ENCODE measurements at regions not wholly inside any gene's neighbourhood (a gene's known extent, or its start where the extent isn't known, plus 50 kb on each side); places are given as distances from the start of the nearest gene placed in this dataset.

DNA sequence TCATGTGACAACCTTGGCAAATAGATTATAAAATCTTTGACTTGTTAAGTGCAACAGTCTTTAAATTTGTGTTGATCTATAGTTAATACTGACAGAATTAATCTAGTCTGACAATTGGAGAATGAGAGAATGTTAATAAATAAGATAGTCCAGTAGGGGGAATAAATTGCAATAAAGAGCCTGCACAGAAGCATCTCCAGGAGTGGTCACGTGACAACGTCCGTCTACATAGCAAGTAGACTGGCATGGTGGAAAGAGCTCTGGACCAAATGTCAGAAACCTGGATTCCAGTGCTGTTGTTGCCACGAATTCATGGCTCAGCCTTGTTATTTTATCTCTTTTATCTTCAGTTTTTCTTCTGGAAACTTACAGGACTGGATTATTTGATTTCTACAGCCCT lies 436.5 kb downstream of the RAB28 start:
- DNase-seq (ENCODE audit: low spot score) = no peak

DNA sequence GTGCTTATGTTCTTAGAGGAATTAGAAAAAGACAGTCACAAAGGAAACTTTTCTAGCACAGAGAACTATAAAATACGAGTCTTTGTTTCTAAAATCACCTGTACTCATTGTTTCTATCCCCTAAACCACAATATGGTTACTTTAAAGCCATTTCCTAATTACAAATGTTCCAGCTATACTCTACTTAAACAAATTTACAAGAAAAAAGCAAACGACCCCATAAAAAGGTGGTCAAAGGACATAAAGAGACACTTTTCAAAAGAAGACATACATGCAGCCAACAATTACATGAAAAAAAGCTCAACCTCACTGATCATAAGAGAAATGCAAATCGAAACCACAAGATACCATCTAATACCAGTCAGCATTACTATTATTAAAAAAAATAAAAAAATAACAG lies 447.3 kb downstream of the RAB28 start:
- DNase-seq (ENCODE audit: low spot score) = no peak

GRCh38 chr4:13032936-13033335 lies 451.2 kb downstream of the RAB28 start:
- DNase-seq (ENCODE audit: low spot score) = no peak

- no peak for DNase-seq (ENCODE audit: low spot score)
Observed at GRCh38 chr4:13024147-13025105, 459.7 kb downstream of the RAB28 start.

DNA sequence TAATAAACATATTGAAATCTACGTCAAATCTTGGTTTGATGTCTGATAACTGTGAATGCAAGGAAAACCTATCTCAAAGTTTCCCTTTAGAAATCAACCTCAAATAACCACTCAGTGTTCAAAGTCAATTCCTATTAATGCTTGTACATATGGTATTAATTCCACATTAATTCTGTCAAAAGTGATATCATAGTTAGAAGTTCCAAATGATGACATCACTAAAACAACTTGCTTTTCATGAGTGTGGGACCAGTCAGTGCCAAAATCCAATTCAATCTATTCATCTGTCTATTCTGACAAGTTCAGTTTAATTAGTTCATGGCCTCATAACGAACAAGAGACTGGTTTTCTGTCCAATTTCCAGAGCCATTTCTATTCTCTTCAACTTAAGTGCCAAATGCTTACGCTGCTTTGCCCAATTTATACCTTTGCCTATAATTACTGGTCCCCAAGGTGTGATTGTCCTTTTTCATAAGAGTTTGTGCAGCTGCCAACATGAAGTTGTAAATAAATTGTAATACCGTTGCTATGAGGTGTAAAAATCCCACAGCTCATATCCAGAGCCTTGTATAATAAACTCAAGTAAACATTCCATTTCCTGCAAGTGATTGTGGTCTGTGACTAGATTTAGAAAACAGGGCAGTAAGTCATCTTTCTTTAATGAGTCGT lies 476.2 kb downstream of the RAB28 start:
- no peak for DNase-seq (ENCODE audit: low spot score)

DNA sequence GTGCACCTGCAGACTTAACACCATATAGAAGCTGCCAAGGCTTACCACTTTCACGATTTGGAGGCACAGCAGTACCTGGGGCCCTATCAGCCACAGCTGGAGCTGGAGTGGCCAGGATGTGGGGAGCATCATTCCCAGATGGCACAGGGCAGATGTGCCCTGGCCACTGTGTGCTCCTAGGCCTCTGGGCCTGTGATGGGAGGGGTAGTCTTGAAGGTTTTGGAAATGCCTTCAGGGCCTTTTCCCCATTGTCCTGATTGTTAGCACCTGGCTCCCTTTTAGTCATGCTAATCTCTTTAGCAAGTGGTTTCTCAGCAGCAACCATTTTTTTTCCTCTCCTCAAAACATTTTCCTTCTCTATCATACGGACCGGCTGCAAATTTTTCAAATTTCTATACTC lies 490.2 kb downstream of the RAB28 start:
- DNase-seq (ENCODE audit: low spot score) = no peak

DNA sequence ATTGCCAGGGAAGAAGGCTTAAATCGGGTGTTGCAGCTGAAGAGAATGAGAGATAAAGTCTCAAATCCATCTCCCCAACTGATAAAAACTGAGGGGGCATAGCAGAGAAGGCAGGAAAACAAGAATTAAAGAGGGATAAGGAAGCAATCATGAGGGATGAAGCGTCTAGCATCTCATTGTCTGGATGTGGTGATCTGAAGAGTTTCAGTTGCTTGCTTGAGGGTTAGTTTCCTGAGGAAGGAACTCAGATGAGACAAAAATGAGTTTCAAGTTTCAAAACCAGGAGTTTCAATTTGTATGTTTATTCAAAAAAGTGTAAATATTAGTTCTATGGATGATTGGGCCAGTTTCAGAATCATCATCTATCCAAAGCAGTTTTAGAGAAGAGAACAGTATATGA lies 496.9 kb downstream of the RAB28 start:
- DNase-seq (ENCODE audit: low spot score) = no peak

GRCh38 chr4:12979797-12980196 lies 504.3 kb downstream of the RAB28 start:
- no peak for DNase-seq (ENCODE audit: low spot score)

DNA sequence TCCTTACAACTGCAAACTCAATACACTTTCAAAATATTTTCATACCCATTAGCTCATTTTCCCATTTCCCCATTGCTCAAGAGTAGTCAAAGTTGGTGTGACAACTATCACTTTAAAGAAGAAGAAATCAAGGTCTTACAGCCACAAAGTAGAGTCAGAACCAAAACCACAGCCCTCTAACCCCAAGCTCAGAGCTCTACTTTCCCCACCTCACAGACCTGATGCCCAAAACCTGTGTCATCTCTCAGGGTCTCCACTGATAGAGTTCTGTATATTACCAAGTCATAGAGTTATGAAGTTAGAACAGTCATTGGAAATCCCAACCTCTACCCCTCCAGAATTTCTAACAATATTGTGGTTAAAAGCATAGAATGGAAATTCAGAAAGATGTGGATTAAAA lies 505.8 kb downstream of the RAB28 start:
- no peak for DNase-seq (ENCODE audit: low spot score)

DNA sequence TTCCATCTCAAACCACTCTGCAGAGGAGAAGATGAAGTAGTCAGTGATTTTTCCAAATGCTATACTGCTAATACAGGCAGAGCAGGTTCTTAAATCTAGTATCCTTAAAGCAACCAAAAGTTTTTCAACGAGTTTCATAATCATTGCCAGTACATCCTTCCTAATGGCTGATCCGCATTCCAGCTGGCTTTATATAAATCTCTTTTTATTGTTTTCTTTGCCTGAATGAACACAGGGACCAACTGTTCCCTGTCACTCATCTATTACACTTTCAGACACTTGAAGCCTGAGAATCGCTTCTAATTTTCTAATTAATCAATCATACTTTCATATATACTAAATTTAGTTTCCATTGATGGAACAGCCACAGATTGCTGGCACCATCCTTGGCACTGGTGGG lies 508.6 kb downstream of the RAB28 start:
- DNase-seq (ENCODE audit: low spot score) = no peak

DNA sequence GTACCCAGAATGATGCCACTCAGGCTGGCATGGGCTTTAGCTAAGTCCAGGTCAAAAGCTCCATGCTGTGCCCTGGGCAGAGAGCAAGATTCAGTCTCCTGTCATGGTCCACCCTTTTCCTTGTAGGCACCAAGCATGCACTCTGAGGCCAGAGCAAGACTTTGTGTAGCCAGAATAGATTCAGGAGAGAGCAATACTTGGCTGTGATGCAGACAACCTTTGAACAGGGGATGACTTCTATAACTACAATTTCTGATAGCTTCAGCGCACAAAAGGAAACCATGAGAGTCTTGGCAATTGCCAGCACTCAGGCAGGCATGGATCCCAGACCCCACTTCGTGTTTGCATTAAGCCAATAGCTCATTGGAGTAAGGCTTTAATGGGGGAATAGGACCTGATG lies 510.6 kb downstream of the RAB28 start:
- no peak for DNase-seq (ENCODE audit: low spot score)

- no peak for DNase-seq (ENCODE audit: low spot score)
Observed at GRCh38 chr4:12968345-12968744, 515.8 kb downstream of the RAB28 start.

- DNase-seq (ENCODE audit: low spot score) = no peak
Observed at GRCh38 chr4:12966726-12967125, 517.4 kb downstream of the RAB28 start.

DNA sequence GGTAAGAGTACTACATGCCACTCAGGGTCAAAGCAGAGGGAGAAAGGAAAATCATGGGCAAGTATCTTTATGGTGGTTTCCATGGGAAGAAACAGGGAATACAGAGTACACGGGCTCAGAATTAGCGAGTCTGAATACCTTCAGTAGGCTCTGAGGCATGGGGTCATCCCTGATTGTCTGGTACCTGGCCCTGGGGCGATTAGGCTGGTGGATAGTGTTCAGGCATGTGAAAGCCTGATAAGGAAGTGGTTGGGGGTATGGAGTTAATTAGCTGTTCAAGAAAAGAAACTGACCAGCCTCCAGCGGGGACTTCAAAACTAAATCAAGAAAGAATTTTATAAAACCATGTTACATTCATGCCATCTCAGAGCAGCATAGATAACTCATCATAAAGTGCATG lies 518.8 kb downstream of the RAB28 start:
- DNase-seq (ENCODE audit: low spot score) = no peak

GRCh38 chr4:12963912-12964311 lies 520.2 kb downstream of the RAB28 start:
- DNase-seq (ENCODE audit: low spot score) = no peak

DNA sequence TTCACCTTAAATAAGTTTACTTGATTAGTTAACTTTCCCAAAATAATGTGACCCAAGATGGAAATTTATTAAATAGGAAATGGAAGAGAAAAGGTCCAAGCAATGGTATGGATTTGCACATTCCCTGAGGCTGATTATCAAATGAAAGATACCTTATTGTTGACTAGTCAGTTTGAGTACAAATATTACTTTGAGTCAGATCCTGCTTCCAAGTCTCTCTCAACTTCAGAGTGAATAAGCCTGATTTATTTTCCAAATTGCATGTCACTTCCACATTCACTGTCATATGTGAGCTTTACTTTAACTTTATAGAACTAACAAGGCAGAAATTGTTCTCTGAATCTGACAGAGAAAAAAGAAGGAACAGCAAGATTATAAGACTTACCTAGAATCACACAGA lies 520.8 kb downstream of the RAB28 start:
- DNase-seq (ENCODE audit: low spot score) = no peak

DNA sequence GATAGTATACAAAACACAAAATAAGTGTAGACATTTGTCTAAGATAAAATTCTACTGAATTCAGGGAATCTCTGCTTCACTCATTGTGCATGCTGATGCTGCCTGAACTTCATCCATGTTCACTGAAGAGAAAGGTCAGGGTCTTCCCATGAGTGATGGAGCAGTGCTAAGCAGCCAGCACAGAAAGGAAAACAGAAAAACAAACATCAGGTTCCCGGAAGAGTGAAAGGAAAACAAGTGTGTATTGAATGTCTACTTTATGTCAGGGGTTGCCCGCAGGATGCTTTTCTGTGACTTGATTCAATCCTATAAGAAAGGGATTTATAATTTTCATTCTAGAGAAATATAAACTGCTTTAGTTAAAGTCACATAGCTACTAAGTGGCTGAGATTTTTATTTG lies 522.4 kb downstream of the RAB28 start:
- no peak for DNase-seq (ENCODE audit: low spot score)

- DNase-seq (ENCODE audit: low spot score) = no peak
Observed at GRCh38 chr4:12958436-12958835, 525.7 kb downstream of the RAB28 start.

DNA sequence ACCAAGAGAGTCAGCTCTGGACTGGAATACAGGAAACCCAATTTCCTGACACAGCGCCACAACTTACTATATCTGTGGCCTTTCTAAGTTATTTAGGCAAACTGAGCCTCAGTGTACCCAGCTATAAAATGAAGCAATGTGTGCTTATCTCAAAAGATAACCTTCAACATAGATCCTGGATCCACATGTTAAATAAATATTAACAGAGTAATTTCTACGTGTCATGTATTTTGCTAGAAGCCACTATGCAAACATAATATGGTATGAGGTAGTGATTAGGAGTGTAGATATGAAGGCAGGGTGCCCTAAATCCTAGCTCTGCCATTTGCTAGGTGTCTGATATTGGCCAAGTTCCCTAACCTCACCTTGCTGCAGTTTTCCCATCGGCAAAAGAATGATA lies 527.0 kb downstream of the RAB28 start:
- DNase-seq (ENCODE audit: low spot score) = no peak

DNA sequence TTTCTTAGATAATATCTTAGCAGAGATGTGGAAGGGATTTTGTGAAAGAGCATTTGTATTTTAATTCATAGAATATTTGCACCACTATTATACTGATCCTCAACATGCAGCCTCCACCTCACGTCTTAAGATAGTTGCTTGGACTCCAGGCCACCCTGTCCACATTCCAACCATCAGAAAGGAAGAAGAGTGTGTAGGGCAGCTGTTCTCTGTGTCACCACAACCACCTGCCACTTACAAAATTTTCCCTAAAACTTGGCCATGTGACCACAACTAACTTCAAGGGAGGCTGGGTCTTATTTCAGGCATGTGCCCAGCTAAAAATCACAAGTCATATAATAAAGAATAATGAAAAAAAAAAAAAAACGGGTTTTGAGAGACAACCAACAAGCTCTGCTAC lies 528.1 kb downstream of the RAB28 start:
- DNase-seq (ENCODE audit: low spot score) = no peak

GRCh38 chr4:12949719-12950490 lies 534.2 kb downstream of the RAB28 start:
- DNase-seq (ENCODE audit: low spot score) = no peak

GRCh38 chr4:12943069-12943468 lies 541.1 kb downstream of the RAB28 start:
- no peak for DNase-seq (ENCODE audit: low spot score)

DNA sequence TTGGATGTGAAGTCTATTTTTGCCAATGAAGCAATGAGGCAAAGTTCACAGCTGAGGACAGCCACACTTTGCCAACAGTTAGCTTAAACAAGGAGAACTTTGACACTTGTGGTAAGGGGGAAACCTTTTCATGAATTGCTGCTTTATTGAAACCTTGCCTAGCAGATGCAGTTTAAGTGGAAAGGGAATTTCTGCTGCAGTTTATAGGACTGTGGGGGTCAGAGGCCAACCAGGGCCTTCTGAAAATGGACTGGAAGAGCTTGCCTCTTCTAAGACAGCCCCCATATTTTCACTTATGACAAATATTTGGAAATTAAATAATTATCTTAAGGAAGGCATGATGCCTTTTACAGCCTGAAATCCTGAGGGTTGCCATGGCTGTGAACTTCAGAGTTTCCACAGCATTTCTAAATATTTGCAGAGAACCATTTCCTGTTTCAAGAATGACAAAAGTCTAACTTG lies 550.3 kb downstream of the RAB28 start:
- DNase-seq (ENCODE audit: low spot score) = no peak
